Type B pancreatic cell (in vitro differentiated cells): ENCODE measurements at regions not wholly inside any gene's neighbourhood (a gene's known extent, or its start where the extent isn't known, plus 50 kb on each side); places are given as distances from the start of the nearest gene placed in this dataset.

Experiments
- DNase-seq: peaks from one replicate; pipeline ENCODE4 v3.0.0; 2021; ENCODE audit warnings: mixed read lengths; ENCODE audit not compliant: unreplicated experiment; ENCODE audit errors: extremely low spot score
- H3K27ac Mint-ChIP-seq: 2 replicates; pipeline ENCODE4 v1.8.0; 2021; ENCODE audit warnings: mild to moderate bottlenecking, mixed read lengths
- H3K27me3 Mint-ChIP-seq: 2 replicates; pipeline ENCODE4 v1.8.0; 2021; ENCODE audit warnings: mixed read lengths
- H3K36me3 Mint-ChIP-seq: 2 replicates; pipeline ENCODE4 v1.8.0; 2021; ENCODE audit warnings: mixed read lengths
- H3K4me1 Mint-ChIP-seq: one replicate; pipeline ENCODE4 v1.8.0; 2021; ENCODE audit warnings: mixed read lengths; ENCODE audit not compliant: unreplicated experiment
- H3K4me3 Mint-ChIP-seq: 2 replicates; pipeline ENCODE4 v1.8.0; 2021; ENCODE audit warnings: mild to moderate bottlenecking, mixed read lengths
- H3K9me3 Mint-ChIP-seq: 2 replicates; pipeline ENCODE4 v1.8.0; 2021; ENCODE audit warnings: mixed read lengths
- TF ChIP-seq, protein P1 (sequence below): fragments of 200-600 bp; sonication (generic); conservative IDR thresholded peaks from 2 replicates; pipeline ENCODE4 v1.5.0; 2021; ENCODE audit warnings: antibody characterized with exemption, mild to moderate bottlenecking

DNA sequence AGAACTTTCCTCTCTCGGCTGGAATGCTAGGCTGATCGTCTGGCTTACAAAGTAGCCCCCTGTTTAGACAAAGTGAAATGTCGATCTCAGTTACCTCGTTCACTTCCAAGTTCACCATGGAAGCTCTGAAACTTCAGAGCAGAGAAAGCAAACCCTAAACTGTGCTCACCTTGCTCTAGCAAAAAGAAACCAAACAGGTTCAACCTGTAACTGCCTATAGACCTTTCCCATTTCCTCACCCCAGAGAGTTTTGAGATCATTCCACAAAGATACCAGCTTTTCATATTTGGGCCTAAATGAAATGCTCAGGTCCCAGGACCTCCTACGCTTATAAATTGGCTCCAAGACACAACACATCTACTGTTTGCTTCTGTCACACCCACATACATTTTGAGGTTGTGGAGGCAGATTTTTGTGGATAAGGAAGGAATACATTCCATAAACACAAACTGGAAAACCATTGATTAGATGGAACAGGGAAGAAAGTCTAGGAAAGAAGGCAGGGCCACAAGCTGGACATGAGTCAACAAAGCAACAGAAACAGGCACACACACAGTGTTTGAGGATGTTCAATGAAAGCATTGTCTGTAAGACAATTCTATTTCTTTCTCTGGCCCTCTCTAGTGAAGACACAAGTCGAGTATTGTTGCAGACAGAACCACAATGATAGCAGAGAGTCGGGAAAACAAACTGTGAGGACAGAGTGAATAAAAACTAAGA lies 52.8 kb upstream of the TGIF1 start:
- Mint-ChIP-seq H3K27ac (peak overlapping the region; percentile 79), H3K9me3 (peaks cover 5% of the 10 kb centered on the region), H3K36me3 (no peaks in the 10 kb centered on the region), H3K4me3 (peak overlapping the region; percentile 48), H3K4me1 (peaks cover 6% of the 10 kb centered on the region), H3K27me3 (no peaks in the 10 kb centered on the region)
- DNase-seq = no peak
- TF ChIP-seq, protein P1, sequence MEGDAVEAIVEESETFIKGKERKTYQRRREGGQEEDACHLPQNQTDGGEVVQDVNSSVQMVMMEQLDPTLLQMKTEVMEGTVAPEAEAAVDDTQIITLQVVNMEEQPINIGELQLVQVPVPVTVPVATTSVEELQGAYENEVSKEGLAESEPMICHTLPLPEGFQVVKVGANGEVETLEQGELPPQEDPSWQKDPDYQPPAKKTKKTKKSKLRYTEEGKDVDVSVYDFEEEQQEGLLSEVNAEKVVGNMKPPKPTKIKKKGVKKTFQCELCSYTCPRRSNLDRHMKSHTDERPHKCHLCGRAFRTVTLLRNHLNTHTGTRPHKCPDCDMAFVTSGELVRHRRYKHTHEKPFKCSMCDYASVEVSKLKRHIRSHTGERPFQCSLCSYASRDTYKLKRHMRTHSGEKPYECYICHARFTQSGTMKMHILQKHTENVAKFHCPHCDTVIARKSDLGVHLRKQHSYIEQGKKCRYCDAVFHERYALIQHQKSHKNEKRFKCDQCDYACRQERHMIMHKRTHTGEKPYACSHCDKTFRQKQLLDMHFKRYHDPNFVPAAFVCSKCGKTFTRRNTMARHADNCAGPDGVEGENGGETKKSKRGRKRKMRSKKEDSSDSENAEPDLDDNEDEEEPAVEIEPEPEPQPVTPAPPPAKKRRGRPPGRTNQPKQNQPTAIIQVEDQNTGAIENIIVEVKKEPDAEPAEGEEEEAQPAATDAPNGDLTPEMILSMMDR = no peak

DNA sequence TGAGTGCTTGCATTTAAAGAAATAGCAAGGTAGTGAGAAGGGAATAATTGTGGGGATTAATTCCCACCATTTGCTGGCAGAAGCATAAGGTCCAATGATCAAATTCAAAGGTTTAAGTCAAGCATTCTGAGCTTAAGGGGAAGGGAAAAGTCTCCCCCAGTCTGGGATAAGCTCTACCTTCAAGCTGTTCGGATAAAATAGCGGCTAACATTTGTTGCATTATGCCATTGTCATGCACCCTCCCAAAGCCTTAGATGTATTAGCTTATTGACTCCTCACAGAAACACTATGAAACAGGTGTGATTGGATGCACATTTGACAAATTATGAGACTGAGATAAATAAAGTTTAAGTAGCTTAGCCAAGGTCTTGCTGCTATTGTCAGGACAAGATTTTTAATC lies 52.2 kb upstream of the TGIF1 start:
- Mint-ChIP-seq H3K36me3 (no peaks in the 10 kb centered on the region), H3K27ac (peak overlapping the region; percentile 79), H3K27me3 (no peaks in the 10 kb centered on the region), H3K9me3 (peaks cover 5% of the 10 kb centered on the region), H3K4me1 (peaks cover 6% of the 10 kb centered on the region), H3K4me3 (no peak overlapping the region)
- TF ChIP-seq, protein P1 = no peak
- no peak for DNase-seq
